ENCODE measurements at regions not wholly inside any gene's neighbourhood (a gene's known extent, or its start where the extent isn't known, plus 50 kb on each side); places are given as distances from the start of the nearest gene placed in this dataset.

- no peaks in the 10 kb centered on the region for H3K4me1 ChIP-seq (ENCODE audit: control insufficient read depth in 3 of 3, insufficient read depth in 2 of 3, low read depth in 1 of 3, low read length in 2 of 3)
- WGBS, 3 donors: 71 to 82% (median 74%) methylated on average over 7 of the region's 7 CpGs
- H3K9me3 ChIP-seq (ENCODE audit: control insufficient read depth in 2 of 2, insufficient read depth in 1 of 2, low read depth in 1 of 2, low read length in 1 of 2): peaks cover 0 to 4% of the 10 kb centered on the region in 2 donors
- H3K27me3 ChIP-seq (ENCODE audit: control insufficient read depth in 3 of 3, insufficient read depth in 3 of 3, low read length in 3 of 3): no peaks in the 10 kb centered on the region
- H3K4me3 ChIP-seq (ENCODE audit: low read depth in 1 of 3, low read length in 3 of 3): no peak overlapping the region
- H3K36me3 ChIP-seq (ENCODE audit: control insufficient read depth in 3 of 3, insufficient read depth in 2 of 3, low read depth in 1 of 3, low read length in 3 of 3): no peaks in the 10 kb centered on the region
- no peak for FAIRE-seq
- no peak overlapping the region for H3K27ac ChIP-seq (ENCODE audit: low read depth in 1 of 3, low read length in 2 of 3)
- DNase-seq: no peak
Observed at GRCh38 chr14:45633220-45633984, 380.4 kb upstream of the MIS18BP1 start.

- Histone ChIP-seq H3K27me3 (ENCODE audit: control insufficient read depth in 3 of 3, insufficient read depth in 3 of 3, low read length in 3 of 3) (no peaks in the 10 kb centered on the region), H3K4me3 (ENCODE audit: low read depth in 1 of 3, low read length in 3 of 3) (no peak overlapping the region), H3K4me1 (ENCODE audit: control insufficient read depth in 3 of 3, insufficient read depth in 2 of 3, low read depth in 1 of 3, low read length in 2 of 3) (no peaks in the 10 kb centered on the region), H3K9me3 (ENCODE audit: control insufficient read depth in 2 of 2, insufficient read depth in 1 of 2, low read depth in 1 of 2, low read length in 1 of 2) (peaks cover 0 to 2% of the 10 kb centered on the region in 2 donors), H3K36me3 (ENCODE audit: control insufficient read depth in 3 of 3, insufficient read depth in 2 of 3, low read depth in 1 of 3, low read length in 3 of 3) (no peaks in the 10 kb centered on the region), H3K27ac (ENCODE audit: low read depth in 1 of 3, low read length in 2 of 3) (no peak overlapping the region)
- no peak for DNase-seq
- WGBS, 3 donors: 63 to 69% (median 69%) methylated on average over 2 of the region's 2 CpGs
- no peak for FAIRE-seq
Observed at GRCh38 chr14:45621731-45622130, 368.7 kb upstream of the MIS18BP1 start.

- DNase-seq: no peak
- no peak overlapping the region for H3K4me3 ChIP-seq (ENCODE audit: low read depth in 1 of 3, low read length in 3 of 3)
- 87 to 88% (median 88%) methylated on average over 4 of the region's 4 CpGs for WGBS, 3 donors
- H3K27me3 ChIP-seq (ENCODE audit: control insufficient read depth in 3 of 3, insufficient read depth in 3 of 3, low read length in 3 of 3): no peaks in the 10 kb centered on the region
- no peaks in the 10 kb centered on the region for H3K36me3 ChIP-seq (ENCODE audit: control insufficient read depth in 3 of 3, insufficient read depth in 2 of 3, low read depth in 1 of 3, low read length in 3 of 3)
- peaks cover 0 to 2% of the 10 kb centered on the region in 2 donors for H3K9me3 ChIP-seq (ENCODE audit: control insufficient read depth in 2 of 2, insufficient read depth in 1 of 2, low read depth in 1 of 2, low read length in 1 of 2)
- no peak overlapping the region for H3K27ac ChIP-seq (ENCODE audit: low read depth in 1 of 3, low read length in 2 of 3)
- FAIRE-seq: no peak
- no peaks in the 10 kb centered on the region for H3K4me1 ChIP-seq (ENCODE audit: control insufficient read depth in 3 of 3, insufficient read depth in 2 of 3, low read depth in 1 of 3, low read length in 2 of 3)
Observed at GRCh38 chr14:45619831-45620230, 366.8 kb upstream of the MIS18BP1 start.

GRCh38 chr14:45610318-45610717, 357.3 kb upstream of the MIS18BP1 start:
- 23 to 55% (median 38%) methylated on average over 1 of the region's 1 CpG for WGBS, 3 donors
- Histone ChIP-seq H3K27me3 (ENCODE audit: control insufficient read depth in 3 of 3, insufficient read depth in 3 of 3, low read length in 3 of 3) (no peaks in the 10 kb centered on the region), H3K4me1 (ENCODE audit: control insufficient read depth in 3 of 3, insufficient read depth in 2 of 3, low read depth in 1 of 3, low read length in 2 of 3) (no peaks in the 10 kb centered on the region), H3K27ac (ENCODE audit: low read depth in 1 of 3, low read length in 2 of 3) (no peak overlapping the region), H3K4me3 (ENCODE audit: low read depth in 1 of 3, low read length in 3 of 3) (no peak overlapping the region), H3K36me3 (ENCODE audit: control insufficient read depth in 3 of 3, insufficient read depth in 2 of 3, low read depth in 1 of 3, low read length in 3 of 3) (no peaks in the 10 kb centered on the region), H3K9me3 (ENCODE audit: control insufficient read depth in 2 of 2, insufficient read depth in 1 of 2, low read depth in 1 of 2, low read length in 1 of 2) (no peaks in the 10 kb centered on the region)
- FAIRE-seq: no peak
- peak in 1 of 2 donors; percentile 1 for DNase-seq

- Histone ChIP-seq H3K4me1 (ENCODE audit: control insufficient read depth in 3 of 3, insufficient read depth in 2 of 3, low read depth in 1 of 3, low read length in 2 of 3) (no peaks in the 10 kb centered on the region), H3K4me3 (ENCODE audit: low read depth in 1 of 3, low read length in 3 of 3) (no peak overlapping the region), H3K36me3 (ENCODE audit: control insufficient read depth in 3 of 3, insufficient read depth in 2 of 3, low read depth in 1 of 3, low read length in 3 of 3) (no peaks in the 10 kb centered on the region), H3K27ac (ENCODE audit: low read depth in 1 of 3, low read length in 2 of 3) (no peak overlapping the region), H3K27me3 (ENCODE audit: control insufficient read depth in 3 of 3, insufficient read depth in 3 of 3, low read length in 3 of 3) (no peaks in the 10 kb centered on the region), H3K9me3 (ENCODE audit: control insufficient read depth in 2 of 2, insufficient read depth in 1 of 2, low read depth in 1 of 2, low read length in 1 of 2) (peaks cover 2 to 15% of the 10 kb centered on the region in 2 donors)
- DNase-seq (no peak), FAIRE-seq (no peak)
- WGBS, 3 donors: 57 to 81% (median 67%) methylated on average over 3 of the region's 3 CpGs
Observed at GRCh38 chr14:45587142-45587541, 334.1 kb upstream of the MIS18BP1 start.

GRCh38 chr14:45559626-45560025, 306.6 kb upstream of the MIS18BP1 start:
- no peak for FAIRE-seq
- H3K9me3 ChIP-seq (ENCODE audit: control insufficient read depth in 2 of 2, insufficient read depth in 1 of 2, low read depth in 1 of 2, low read length in 1 of 2): no peaks in the 10 kb centered on the region
- WGBS, 3 donors: 78 to 84% (median 80%) methylated on average over 5 of the region's 5 CpGs

GRCh38 chr14:45558183-45558582, 305.2 kb upstream of the MIS18BP1 start:
- no peaks in the 10 kb centered on the region for H3K9me3 ChIP-seq (ENCODE audit: control insufficient read depth in 2 of 2, insufficient read depth in 1 of 2, low read depth in 1 of 2, low read length in 1 of 2)
- no peaks in the 10 kb centered on the region for H3K36me3 ChIP-seq (ENCODE audit: control insufficient read depth in 3 of 3, insufficient read depth in 2 of 3, low read depth in 1 of 3, low read length in 3 of 3)
- H3K27ac ChIP-seq (ENCODE audit: low read depth in 1 of 3, low read length in 2 of 3): no peak overlapping the region
- H3K4me3 ChIP-seq (ENCODE audit: low read depth in 1 of 3, low read length in 3 of 3): no peak overlapping the region
- FAIRE-seq (no peak), DNase-seq (no peak)
- no peaks in the 10 kb centered on the region for H3K4me1 ChIP-seq (ENCODE audit: control insufficient read depth in 3 of 3, insufficient read depth in 2 of 3, low read depth in 1 of 3, low read length in 2 of 3)
- H3K27me3 ChIP-seq (ENCODE audit: control insufficient read depth in 3 of 3, insufficient read depth in 3 of 3, low read length in 3 of 3): no peaks in the 10 kb centered on the region

More at GRCh38 chr14:45559626-45560025, 306.6 kb upstream of the MIS18BP1 start:
- Histone ChIP-seq H3K27me3 (ENCODE audit: control insufficient read depth in 3 of 3, insufficient read depth in 3 of 3, low read length in 3 of 3) (no peaks in the 10 kb centered on the region), H3K27ac (ENCODE audit: low read depth in 1 of 3, low read length in 2 of 3) (no peak overlapping the region), H3K36me3 (ENCODE audit: control insufficient read depth in 3 of 3, insufficient read depth in 2 of 3, low read depth in 1 of 3, low read length in 3 of 3) (no peaks in the 10 kb centered on the region), H3K4me3 (ENCODE audit: low read depth in 1 of 3, low read length in 3 of 3) (no peak overlapping the region), H3K4me1 (ENCODE audit: control insufficient read depth in 3 of 3, insufficient read depth in 2 of 3, low read depth in 1 of 3, low read length in 2 of 3) (no peaks in the 10 kb centered on the region)
- DNase-seq: no peak

- Histone ChIP-seq H3K4me3 (ENCODE audit: low read depth in 1 of 3, low read length in 3 of 3) (no peak overlapping the region), H3K36me3 (ENCODE audit: control insufficient read depth in 3 of 3, insufficient read depth in 2 of 3, low read depth in 1 of 3, low read length in 3 of 3) (no peaks in the 10 kb centered on the region), H3K9me3 (ENCODE audit: control insufficient read depth in 2 of 2, insufficient read depth in 1 of 2, low read depth in 1 of 2, low read length in 1 of 2) (no peaks in the 10 kb centered on the region), H3K4me1 (ENCODE audit: control insufficient read depth in 3 of 3, insufficient read depth in 2 of 3, low read depth in 1 of 3, low read length in 2 of 3) (no peaks in the 10 kb centered on the region), H3K27ac (ENCODE audit: low read depth in 1 of 3, low read length in 2 of 3) (no peak overlapping the region), H3K27me3 (ENCODE audit: control insufficient read depth in 3 of 3, insufficient read depth in 3 of 3, low read length in 3 of 3) (no peaks in the 10 kb centered on the region)
- DNase-seq: no peak
- WGBS, 3 donors: 70 to 98% (median 94%) methylated on average over 1 of the region's 1 CpG
- no peak for FAIRE-seq
Observed at GRCh38 chr14:45553981-45554380, 301.0 kb upstream of the MIS18BP1 start.

All from small intestine (tissue), 7 donors.